SU-DHL-6 (cell line): ENCODE measurements at regions not wholly inside any gene's neighbourhood (a gene's known extent, or its start where the extent isn't known, plus 50 kb on each side); places are given as distances from the start of the nearest gene placed in this dataset.

ENCODE experiments used
- EZH2phosphoT487 ChIP-seq: fragments of 200-600 bp; sonication (generic), shearing (Covaris generic); conservative IDR thresholded peaks from 2 replicates; pipeline ENCODE4 v1.6.1; 2018; ENCODE audit warnings: mild to moderate bottlenecking, antibody characterized with exemption, low read length, moderate library complexity, mixed read lengths
- TF ChIP-seq, protein P1 (sequence below): fragments of 200-600 bp; sonication (generic); IDR thresholded peaks from one replicate; pipeline ENCODE4 v1.5.1; 2017; ENCODE audit warnings: antibody characterized with exemption, mild to moderate bottlenecking, low read length, moderate library complexity; ENCODE audit not compliant: insufficient read depth, poor library complexity, severe bottlenecking

DNA sequence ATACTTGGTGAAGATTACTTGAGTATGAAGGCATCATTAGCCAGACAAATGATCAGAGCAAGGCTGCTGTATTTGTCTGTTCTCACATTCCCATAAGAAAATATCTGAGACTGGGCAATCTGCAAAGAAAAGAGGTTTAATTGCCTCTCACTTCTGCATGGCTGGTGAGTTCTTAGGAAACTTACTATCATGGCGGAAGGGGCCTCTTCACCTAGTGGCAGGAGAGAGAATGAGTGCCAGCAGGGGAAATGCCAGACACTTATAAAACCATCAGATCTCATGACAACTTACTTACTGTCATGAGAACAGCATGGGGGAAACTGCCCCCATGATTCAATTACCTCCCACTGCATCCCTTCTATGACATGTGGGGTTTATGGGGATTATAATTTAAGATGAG is 452.3 kb downstream of the GALR1 start:
- TF ChIP-seq, protein P1, sequence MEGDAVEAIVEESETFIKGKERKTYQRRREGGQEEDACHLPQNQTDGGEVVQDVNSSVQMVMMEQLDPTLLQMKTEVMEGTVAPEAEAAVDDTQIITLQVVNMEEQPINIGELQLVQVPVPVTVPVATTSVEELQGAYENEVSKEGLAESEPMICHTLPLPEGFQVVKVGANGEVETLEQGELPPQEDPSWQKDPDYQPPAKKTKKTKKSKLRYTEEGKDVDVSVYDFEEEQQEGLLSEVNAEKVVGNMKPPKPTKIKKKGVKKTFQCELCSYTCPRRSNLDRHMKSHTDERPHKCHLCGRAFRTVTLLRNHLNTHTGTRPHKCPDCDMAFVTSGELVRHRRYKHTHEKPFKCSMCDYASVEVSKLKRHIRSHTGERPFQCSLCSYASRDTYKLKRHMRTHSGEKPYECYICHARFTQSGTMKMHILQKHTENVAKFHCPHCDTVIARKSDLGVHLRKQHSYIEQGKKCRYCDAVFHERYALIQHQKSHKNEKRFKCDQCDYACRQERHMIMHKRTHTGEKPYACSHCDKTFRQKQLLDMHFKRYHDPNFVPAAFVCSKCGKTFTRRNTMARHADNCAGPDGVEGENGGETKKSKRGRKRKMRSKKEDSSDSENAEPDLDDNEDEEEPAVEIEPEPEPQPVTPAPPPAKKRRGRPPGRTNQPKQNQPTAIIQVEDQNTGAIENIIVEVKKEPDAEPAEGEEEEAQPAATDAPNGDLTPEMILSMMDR = no peak
- TF ChIP-seq EZH2phosphoT487 = no peak
